Coronary artery (tissue), 2 donors: ENCODE measurements at regions not wholly inside any gene's neighbourhood (a gene's known extent, or its start where the extent isn't known, plus 50 kb on each side); places are given as distances from the start of the nearest gene placed in this dataset.
"Not testable (repeated sequence)": the region's sequence is repeated elsewhere in the genome, so short reads cannot be mapped to it uniquely, and the experiment has no call there.

ENCODE experiments used
- DNase-seq: peaks from one replicate; pipeline ENCODE4 v3.0.0-alpha.2; 2017; ENCODE audit warnings: low spot score
- H3K27ac ChIP-seq, 2 donors: fragments of 200-600 bp; sonication (generic); one replicate each; pipeline ENCODE4 v1.5.1; 2016 to 2019
- H3K4me3 ChIP-seq: fragments of 200-600 bp; sonication (generic); 2 replicates; pipeline ENCODE4 v1.5.1; 2016; ENCODE audit warnings: mild to moderate bottlenecking, moderate library complexity
- TF ChIP-seq, protein P1 (sequence below): fragments of 200-600 bp; sonication (generic); IDR thresholded peaks from one replicate; pipeline ENCODE4 v1.5.1; 2019; ENCODE audit warnings: antibody characterized with exemption

GRCh38 chr1:189633658-189634057 lies 844.0 kb downstream of the BRINP3 start:
- Histone ChIP-seq H3K27ac (no peak overlapping the region), H3K4me3 (no peak overlapping the region)
- DNase-seq = no peak
- TF ChIP-seq, protein P1, sequence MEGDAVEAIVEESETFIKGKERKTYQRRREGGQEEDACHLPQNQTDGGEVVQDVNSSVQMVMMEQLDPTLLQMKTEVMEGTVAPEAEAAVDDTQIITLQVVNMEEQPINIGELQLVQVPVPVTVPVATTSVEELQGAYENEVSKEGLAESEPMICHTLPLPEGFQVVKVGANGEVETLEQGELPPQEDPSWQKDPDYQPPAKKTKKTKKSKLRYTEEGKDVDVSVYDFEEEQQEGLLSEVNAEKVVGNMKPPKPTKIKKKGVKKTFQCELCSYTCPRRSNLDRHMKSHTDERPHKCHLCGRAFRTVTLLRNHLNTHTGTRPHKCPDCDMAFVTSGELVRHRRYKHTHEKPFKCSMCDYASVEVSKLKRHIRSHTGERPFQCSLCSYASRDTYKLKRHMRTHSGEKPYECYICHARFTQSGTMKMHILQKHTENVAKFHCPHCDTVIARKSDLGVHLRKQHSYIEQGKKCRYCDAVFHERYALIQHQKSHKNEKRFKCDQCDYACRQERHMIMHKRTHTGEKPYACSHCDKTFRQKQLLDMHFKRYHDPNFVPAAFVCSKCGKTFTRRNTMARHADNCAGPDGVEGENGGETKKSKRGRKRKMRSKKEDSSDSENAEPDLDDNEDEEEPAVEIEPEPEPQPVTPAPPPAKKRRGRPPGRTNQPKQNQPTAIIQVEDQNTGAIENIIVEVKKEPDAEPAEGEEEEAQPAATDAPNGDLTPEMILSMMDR = no peak

DNA sequence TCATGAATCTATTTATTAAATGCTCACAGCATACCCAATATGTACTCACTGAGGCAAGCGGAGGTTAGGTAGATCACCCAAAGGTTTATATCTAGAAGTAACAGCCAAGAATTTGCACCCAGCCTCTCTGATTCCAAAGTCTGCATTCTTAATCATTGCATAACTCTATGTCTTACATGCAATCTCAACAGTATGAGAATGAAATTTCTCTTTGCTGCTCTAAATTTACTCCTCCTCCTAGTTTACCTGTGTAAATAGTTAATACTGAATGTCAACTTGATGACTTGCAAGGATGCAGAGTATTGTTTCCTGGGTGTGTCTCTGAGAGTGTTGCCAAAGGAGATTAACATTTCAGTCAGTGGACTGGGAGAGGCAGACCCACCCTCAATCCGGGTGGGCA lies 840.6 kb downstream of the BRINP3 start:
- TF ChIP-seq, protein P1 = no peak
- H3K27ac ChIP-seq = no peak overlapping the region
- no peak overlapping the region for H3K4me3 ChIP-seq
- DNase-seq = no peak

DNA sequence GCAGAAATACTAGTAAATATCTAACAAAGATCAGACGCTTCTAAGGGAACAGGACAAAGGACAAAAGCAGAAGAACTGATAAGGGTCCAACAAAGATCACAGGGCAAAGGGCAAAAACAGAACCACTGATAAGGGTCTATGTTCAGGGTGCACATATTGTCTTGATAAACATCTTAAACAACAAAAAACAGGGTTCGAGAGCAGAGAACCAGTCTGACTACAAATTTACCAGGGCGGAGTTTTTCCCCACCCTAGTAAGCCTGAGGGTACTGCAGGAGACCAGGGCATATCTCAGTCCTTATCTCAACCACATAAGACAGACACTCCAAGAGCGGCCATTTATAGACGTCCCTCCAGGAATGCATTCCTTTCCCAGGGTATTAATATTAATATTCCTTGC lies 833.5 kb downstream of the BRINP3 start:
- not testable (repeated sequence) for DNase-seq, H3K27ac ChIP-seq, H3K4me3 ChIP-seq

DNA sequence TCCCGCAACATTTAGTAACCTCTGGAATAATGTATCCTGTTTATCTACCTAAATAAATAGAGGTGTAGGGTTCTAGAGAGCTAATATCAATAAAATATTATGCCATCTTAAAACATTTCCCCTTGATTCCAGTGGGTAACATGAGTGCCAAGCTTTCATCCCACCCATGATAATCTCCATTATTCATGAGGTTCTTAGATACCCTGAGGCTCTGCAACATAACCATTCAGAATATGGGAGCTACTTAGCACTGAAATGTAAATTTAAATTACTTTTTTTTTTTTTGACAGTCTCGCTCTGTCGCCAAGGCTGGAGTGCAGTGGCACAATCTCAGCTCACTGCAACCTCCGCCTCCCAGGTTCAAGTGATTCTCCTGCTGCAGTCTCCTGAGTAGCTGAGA lies 832.7 kb downstream of the BRINP3 start:
- Histone ChIP-seq H3K4me3 (no peak overlapping the region), H3K27ac (no peak overlapping the region)
- no peak for DNase-seq
- TF ChIP-seq, protein P1 = no peak

GRCh38 chr1:189646066-189646465 lies 831.6 kb downstream of the BRINP3 start:
- H3K27ac ChIP-seq = no peak overlapping the region
- DNase-seq = no peak
- TF ChIP-seq, protein P1 = no peak
- no peak overlapping the region for H3K4me3 ChIP-seq

- H3K27ac ChIP-seq = no peak overlapping the region
- no peak for DNase-seq
- TF ChIP-seq, protein P1 = no peak
- H3K4me3 ChIP-seq = no peak overlapping the region
Measured at GRCh38 chr1:189654906-189655305, 822.8 kb downstream of the BRINP3 start.

- TF ChIP-seq, protein P1 = no peak
- no peak for DNase-seq
- H3K4me3 ChIP-seq = no peak overlapping the region
- H3K27ac ChIP-seq = no peak overlapping the region
Measured at GRCh38 chr1:189656628-189657530, 820.8 kb downstream of the BRINP3 start.
